C1 segment of cervical spinal cord (tissue), 14 donors: ENCODE measurements at regions not wholly inside any gene's neighbourhood (a gene's known extent, or its start where the extent isn't known, plus 50 kb on each side); places are given as distances from the start of the nearest gene placed in this dataset.

Source experiments
- DNase-seq, 14 donors: peaks; one replicate each; lab custom pipeline; 2025; lab: John Stamatoyannopoulos, UW

DNA sequence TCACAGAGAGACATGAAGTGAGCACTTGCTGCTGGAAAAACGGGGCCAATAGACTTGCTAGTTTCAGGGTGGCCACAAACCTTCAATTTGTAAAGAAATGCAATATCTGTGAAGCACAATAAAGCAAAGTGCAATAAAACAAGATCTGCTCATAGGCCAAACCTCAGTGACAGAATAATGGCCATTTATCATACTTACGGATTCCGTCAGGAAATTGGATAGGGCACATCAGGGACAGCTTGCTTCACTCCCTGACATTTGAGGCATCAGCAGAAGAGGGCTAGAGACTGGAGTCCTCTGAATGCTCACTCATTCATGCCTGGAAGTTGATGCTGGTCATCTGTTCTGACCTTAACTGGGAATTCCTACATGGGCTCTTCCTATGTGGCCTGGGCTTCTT, 165.5 kb upstream of the OPRM1 start:
- no peak for DNase-seq

GRCh38 chr6:153872946-153873345, 166.1 kb upstream of the OPRM1 start:
- no peak for DNase-seq

- no peak for DNase-seq
These were observed 176.1 kb upstream of the OPRM1 start for GRCh38 chr6:153862927-153863326.

DNA sequence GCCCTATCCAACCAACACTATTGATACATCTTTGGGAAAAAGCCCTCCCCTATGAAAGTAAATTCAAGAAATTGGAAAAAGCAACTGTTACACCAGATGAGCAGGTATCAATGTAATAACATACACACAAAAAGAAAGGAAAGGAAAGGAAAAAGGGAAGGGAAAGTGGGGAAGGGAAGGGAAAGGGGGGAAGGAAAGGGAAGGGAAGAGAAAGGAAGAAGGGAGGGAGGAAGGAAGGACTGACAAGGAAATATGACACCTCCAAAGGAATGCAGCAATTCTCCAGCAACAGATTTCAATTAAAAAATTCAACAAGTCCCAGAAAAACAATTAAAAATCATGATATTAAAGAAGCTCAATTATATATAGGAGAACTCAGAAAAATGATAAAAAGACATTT, 176.9 kb upstream of the OPRM1 start:
- no peak for DNase-seq

DNA sequence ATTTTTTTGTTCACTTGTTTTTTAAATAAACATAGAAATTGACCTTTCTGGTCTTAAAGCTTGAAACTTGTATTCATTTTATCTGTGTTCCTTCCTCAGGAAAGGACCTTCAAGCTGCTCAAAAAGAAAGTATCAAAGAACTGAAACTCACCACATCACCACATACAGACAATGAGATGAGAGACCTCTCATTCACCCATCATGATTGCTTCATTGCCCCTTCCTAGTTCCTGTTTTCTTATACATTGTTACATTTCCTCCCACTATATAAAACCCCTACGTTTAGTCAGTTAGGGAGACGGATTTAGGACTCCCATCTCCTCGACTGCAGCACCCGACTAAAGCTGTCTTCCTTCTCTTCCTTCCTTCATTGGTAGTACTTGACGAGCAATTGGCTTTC, 180.5 kb upstream of the OPRM1 start:
- DNase-seq = no peak

GRCh38 chr6:153856929-153857376, 182.1 kb upstream of the OPRM1 start:
- no peak for DNase-seq

GRCh38 chr6:153852481-153852880, 186.6 kb upstream of the OPRM1 start:
- DNase-seq = no peak

GRCh38 chr6:153852034-153852433, 187.0 kb upstream of the OPRM1 start:
- DNase-seq = no peak

DNA sequence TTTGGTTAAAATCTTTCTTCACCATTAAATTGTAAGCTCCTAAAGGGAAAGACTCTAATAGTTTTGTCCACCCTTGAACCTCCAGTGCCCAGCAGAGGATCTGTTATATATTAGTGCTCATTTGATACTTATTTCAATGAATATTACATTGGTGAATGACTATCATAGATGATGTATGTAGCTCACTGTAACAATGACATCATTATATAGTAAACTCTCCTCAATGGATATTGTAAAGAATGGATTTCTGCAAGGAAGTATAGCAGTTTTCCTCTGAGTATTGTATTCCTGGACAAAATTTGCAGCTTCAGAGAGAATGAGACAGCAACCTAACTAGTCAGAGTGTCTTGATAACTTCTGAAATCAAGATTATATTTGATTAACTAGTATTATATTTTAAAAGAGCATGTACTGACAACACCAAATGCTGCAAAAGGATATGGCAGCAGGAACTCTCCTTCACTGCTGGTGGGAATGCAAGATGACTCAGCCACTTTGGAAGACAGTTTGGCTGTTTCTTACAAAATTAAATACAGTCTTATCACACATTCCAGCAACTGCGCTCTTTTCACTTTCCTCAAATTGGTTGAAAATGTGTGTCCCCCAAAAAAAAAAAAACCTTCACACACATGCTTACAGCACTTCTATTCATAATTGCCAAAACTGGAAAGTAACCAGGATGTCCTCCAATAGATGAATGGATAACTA, 189.8 kb upstream of the OPRM1 start:
- DNase-seq = no peak

DNA sequence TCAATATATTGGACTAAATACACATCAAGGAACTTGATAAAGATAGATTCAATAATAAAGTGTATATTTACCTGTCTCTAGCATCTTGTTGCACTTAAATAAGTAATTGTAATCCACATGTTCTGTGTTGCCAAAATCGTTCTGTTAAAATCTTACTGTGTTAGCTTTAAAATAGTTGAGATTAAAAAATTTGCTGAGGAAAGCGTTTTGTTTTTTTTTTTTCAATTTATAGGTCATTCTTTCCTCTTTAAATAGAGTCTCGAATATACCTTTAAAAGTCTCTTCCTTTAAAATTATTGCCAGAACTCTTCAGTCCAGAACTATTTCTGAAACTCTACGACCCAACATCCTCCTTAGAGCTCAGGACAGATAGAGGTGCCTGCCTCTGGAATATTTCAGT, 195.6 kb upstream of the OPRM1 start:
- no peak for DNase-seq

DNA sequence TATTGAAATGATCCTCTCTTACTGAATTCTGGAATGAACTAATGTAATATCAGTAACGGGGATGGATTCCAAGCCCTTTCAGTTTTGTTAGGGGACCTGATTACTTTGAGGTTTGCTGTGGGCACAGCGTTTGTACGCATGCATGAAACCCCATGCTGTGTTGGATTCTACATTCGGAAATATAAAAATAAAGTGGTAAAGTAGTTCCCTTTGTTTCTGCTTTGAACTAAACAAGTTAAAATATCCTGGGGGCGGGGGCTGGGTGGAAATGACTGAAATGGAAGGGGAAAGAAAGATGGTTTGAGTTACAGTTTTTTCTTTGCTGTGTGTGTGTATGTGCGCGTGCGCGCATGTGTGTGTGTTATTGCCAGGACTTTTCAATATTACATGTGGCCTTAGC, 196.5 kb upstream of the OPRM1 start:
- DNase-seq = no peak

DNA sequence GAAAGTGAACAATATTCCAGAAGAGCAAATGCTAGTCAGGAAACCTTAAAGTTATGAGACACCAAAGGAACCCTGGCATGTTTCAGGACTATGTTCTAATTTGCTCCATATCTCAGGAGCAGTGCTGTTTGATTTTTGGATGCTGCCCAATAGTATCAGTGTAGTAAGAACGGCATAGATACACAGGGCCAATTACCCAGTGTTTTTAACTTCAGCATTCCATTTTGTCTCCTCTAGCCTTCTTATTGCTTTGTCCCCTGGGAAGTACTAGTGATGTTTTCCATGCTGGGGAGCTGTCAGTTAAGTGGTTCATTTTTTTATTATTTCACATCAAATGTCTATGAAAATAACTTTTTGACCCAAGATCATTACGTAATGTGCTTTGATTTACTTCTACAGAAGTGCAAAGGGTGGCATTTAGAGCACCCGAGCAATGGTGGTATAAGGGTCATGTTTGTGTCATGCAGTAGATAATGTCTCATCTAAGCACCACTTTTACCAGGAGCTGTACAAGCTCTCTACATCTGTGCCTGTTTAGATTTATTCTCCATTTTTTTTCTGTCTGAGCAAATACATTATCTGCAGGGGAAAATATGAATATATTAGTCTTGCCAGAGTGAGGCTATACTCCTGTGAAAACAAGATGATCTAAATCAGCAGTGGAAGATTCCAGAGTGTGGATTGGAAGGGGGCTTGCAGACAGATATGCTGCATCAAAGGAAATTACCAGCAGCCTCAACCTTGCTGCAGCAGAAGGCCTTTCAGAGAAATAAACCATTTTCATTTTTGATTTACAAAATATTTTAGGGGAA, 198.8 kb upstream of the OPRM1 start:
- DNase-seq = no peak

GRCh38 chr6:153832543-153832942, 206.5 kb upstream of the OPRM1 start:
- DNase-seq = no peak

DNA sequence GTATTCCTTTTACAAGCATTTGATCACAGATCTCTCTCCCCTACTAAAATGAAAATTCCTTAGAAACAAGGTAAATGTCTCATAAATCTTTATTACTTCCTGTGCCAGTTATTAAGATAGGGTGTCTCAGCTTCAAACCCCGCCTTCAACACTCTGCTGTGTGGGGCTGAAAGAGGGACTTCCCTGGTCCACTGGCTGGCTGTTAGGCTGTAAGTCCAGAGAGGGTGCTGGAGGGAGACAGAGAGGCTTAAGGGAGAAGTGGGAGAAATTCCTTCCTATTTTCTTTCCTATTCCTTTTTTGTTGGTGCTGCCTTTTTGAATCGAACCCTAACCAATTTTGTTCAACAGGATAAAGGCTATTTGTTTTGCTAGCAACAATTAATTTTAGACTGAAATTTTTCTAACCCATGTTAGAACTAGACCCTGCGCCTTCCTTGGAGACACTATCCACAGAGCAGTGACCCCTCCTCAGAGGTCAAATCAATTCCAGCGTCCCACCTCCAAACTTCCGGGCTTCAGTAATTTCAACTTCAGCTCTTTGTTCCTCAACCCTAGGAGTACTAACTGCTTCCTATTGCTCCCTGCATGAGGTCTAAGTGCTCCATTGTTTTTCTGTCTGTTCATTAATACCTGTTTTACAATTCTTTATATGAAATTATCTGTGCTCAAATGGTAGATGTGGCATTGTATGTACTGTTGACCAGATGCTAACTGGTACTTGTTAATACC, 207.5 kb upstream of the OPRM1 start:
- DNase-seq = no peak

- DNase-seq = no peak
These were observed 221.9 kb upstream of the OPRM1 start for GRCh38 chr6:153817173-153817572.

GRCh38 chr6:153816366-153816765, 222.7 kb upstream of the OPRM1 start:
- no peak for DNase-seq

- no peak for DNase-seq
These were observed 224.9 kb upstream of the OPRM1 start for GRCh38 chr6:153814136-153814535.

DNA sequence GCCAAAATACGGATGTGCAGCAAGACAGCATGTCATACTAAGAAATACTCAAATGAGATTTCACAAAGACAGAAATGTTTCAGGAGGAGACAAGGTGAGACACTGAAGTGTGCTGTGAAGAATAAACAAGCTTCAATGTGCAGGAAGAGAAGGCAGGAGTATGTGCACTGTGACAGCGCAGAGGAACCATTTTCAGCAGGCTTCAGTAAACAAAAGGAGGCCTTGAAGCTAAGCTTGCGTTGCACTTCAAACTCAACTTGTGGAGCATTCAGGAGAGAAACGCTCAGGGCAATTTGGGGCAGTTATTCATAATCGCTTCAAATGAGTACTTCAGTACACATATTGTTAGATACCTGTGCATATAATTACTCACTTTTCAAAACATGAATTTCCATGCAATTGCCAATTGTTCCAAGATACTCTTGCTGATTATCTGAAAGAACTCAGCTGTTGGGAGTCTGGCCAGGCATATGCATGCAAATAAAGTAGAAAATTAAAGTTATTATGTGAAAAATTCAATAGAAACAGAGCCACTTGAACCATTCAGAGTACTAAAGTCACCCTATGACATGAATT, 234.2 kb upstream of the OPRM1 start:
- DNase-seq = no peak

- DNase-seq = no peak
These were observed 237.1 kb upstream of the OPRM1 start for GRCh38 chr6:153801917-153802316.

GRCh38 chr6:153800580-153801188, 238.4 kb upstream of the OPRM1 start:
- no peak for DNase-seq

- no peak for DNase-seq
These were observed 248.1 kb upstream of the OPRM1 start for GRCh38 chr6:153790876-153791473.
